ENCODE measurements at regions not wholly inside any gene's neighbourhood (a gene's known extent, or its start where the extent isn't known, plus 50 kb on each side); places are given as distances from the start of the nearest gene placed in this dataset.

- TF ChIP-seq CTCF (IDR thresholded peaks at IDR 0.05; ENCODE audit: low read depth, low read length, poor library complexity, severe bottlenecking) (no peak), EZH2phosphoT487 (IDR thresholded peaks at IDR 0.05; ENCODE audit: borderline replicate concordance, low read length) (no peak)
These were observed 191.2 kb upstream of the PDZRN3 start for GRCh38 chr3:73815966-73816365.
